ENCODE measurements at regions not wholly inside any gene's neighbourhood (a gene's known extent, or its start where the extent isn't known, plus 50 kb on each side); places are given as distances from the start of the nearest gene placed in this dataset.

- H3K9me3 ChIP-seq, result no peaks in the 10 kb centered on the region
- H3K27me3 ChIP-seq, result no peaks in the 10 kb centered on the region
- TF ChIP-seq POLR2A (IDR thresholded peaks at IDR 0.05) (no peak), EP300 (IDR thresholded peaks at IDR 0.05) (no peak), CTCF (IDR thresholded peaks at IDR 0.05) (no peak), POLR2AphosphoS5 (IDR thresholded peaks at IDR 0.05) (no peak)
- H3K4me3 ChIP-seq, result no peak overlapping the region
- no peak for DNase-seq
- H3K4me1 ChIP-seq, result peaks cover 0 to 14% (median 4%) of the 10 kb centered on the region in 4 donors
- peak overlapping the region in 1 of 4 donors; percentile 80 for H3K27ac ChIP-seq
- intact Hi-C loops (cut with DNase I), result no loop called here
- WGBS, 2 donors, result 86 to 90% methylated on average over 2 of the region's 2 CpGs
- H3K36me3 ChIP-seq, result no peaks in the 10 kb centered on the region
These were observed 312.6 kb downstream of the CD83 start for GRCh38 chr6:14430218-14430617.

GRCh38 chr6:14431385-14432330 lies 314.1 kb downstream of the CD83 start:
- TF ChIP-seq POLR2A (IDR thresholded peaks at IDR 0.05), result no peak
- no peak for TF ChIP-seq CTCF (IDR thresholded peaks at IDR 0.05)
- TF ChIP-seq EP300 (IDR thresholded peaks at IDR 0.05), result no peak
- TF ChIP-seq POLR2AphosphoS5 (IDR thresholded peaks at IDR 0.05), result no peak
- 86 to 88% methylated on average over 14 of the region's 14 CpGs for WGBS, 2 donors
- H3K27me3 ChIP-seq, result no peaks in the 10 kb centered on the region
- H3K9me3 ChIP-seq, result no peaks in the 10 kb centered on the region
- peak overlapping the region in 3 of 4 donors; percentile 6 to 24 (median 13) for H3K4me3 ChIP-seq
- no peaks in the 10 kb centered on the region for H3K36me3 ChIP-seq
- H3K27ac ChIP-seq, result peak overlapping the region in 2 of 4 donors; percentile 52 to 80
- intact Hi-C loops (cut with DNase I), result no loop called here
- no peak for DNase-seq
- peaks cover 0 to 14% (median 4%) of the 10 kb centered on the region in 4 donors for H3K4me1 ChIP-seq

GRCh38 chr6:14434916-14435690 lies 317.5 kb downstream of the CD83 start:
- 82 to 87% methylated on average over 3 of the region's 3 CpGs for WGBS, 2 donors
- no peaks in the 10 kb centered on the region for H3K9me3 ChIP-seq
- peaks cover 0 to 21% (median 8%) of the 10 kb centered on the region in 4 donors for H3K4me1 ChIP-seq
- DNase-seq, result no peak
- no peaks in the 10 kb centered on the region for H3K36me3 ChIP-seq
- TF ChIP-seq POLR2A (IDR thresholded peaks at IDR 0.05), result no peak
- TF ChIP-seq CTCF (IDR thresholded peaks at IDR 0.05), result no peak
- TF ChIP-seq EP300 (IDR thresholded peaks at IDR 0.05), result no peak
- no peak for TF ChIP-seq POLR2AphosphoS5 (IDR thresholded peaks at IDR 0.05)
- intact Hi-C loops (cut with DNase I), result no loop called here
- H3K27me3 ChIP-seq, result no peaks in the 10 kb centered on the region
- no peak overlapping the region for H3K27ac ChIP-seq
- H3K4me3 ChIP-seq, result no peak overlapping the region

GRCh38 chr6:14436592-14437132 lies 319.1 kb downstream of the CD83 start:
- Histone ChIP-seq H3K4me1 (peaks cover 0 to 24% (median 21%) of the 10 kb centered on the region in 4 donors), H3K27ac (no peak overlapping the region), H3K4me3 (no peak overlapping the region), H3K9me3 (no peaks in the 10 kb centered on the region), H3K27me3 (no peaks in the 10 kb centered on the region), H3K36me3 (no peaks in the 10 kb centered on the region)
- intact Hi-C loops (cut with DNase I), result no loop called here
- TF ChIP-seq POLR2A (IDR thresholded peaks at IDR 0.05), result no peak
- TF ChIP-seq CTCF (IDR thresholded peaks at IDR 0.05), result no peak
- no peak for TF ChIP-seq POLR2AphosphoS5 (IDR thresholded peaks at IDR 0.05)
- no peak for TF ChIP-seq EP300 (IDR thresholded peaks at IDR 0.05)
- 92 to 96% methylated on average over 3 of the region's 3 CpGs for WGBS, 2 donors
- no peak for DNase-seq

Measured in sigmoid colon (tissue), 6 donors.